ENCODE measurements at regions not wholly inside any gene's neighbourhood (a gene's known extent, or its start where the extent isn't known, plus 50 kb on each side); places are given as distances from the start of the nearest gene placed in this dataset.

GRCh38 chr2:14342313-14342712 lies 290.2 kb upstream of the LRATD1 start:
- no peak for DNase-seq (ENCODE audit: low spot score)
- H3K36me3 Mint-ChIP-seq = peaks cover 5% of the 10 kb centered on the region; the same call in 1 of the 2 replicates
- CTCF ChIA-PET = no interaction called here
- H3K27me3 Mint-ChIP-seq (ENCODE audit: low read depth) = no peaks in the 10 kb centered on the region
- TF ChIP-seq ZSCAN18 (CRISPR knock-in tag; IDR thresholded peaks at IDR 0.05) (no peak), RELA (CRISPR knock-in tag; IDR thresholded peaks at IDR 0.05; ENCODE audit: borderline replicate concordance) (no peak), ZNF671 (CRISPR knock-in tag; IDR thresholded peaks at IDR 0.05) (no peak), ZNF219 (CRISPR knock-in tag; IDR thresholded peaks at IDR 0.05; ENCODE audit: borderline replicate concordance) (no peak), KAT7 (CRISPR knock-in tag; IDR thresholded peaks at IDR 0.05; ENCODE audit: borderline replicate concordance) (no peak), USF1 (CRISPR knock-in tag; IDR thresholded peaks at IDR 0.05) (no peak), GTF2I (CRISPR knock-in tag; conservative IDR thresholded peaks at IDR 0.05) (no peak), MXD4 (CRISPR knock-in tag; IDR thresholded peaks at IDR 0.05; ENCODE audit: borderline replicate concordance) (no peak), FOXJ3 (CRISPR knock-in tag; IDR thresholded peaks at IDR 0.05; ENCODE audit: borderline replicate concordance) (no peak), ZBTB21 (CRISPR knock-in tag; IDR thresholded peaks at IDR 0.05; ENCODE audit: borderline replicate concordance) (no peak), JUN (CRISPR knock-in tag; IDR thresholded peaks at IDR 0.05) (no peak), ELF4 (CRISPR knock-in tag; IDR thresholded peaks at IDR 0.05; ENCODE audit: low read depth) (no peak), IRF1 (CRISPR knock-in tag; IDR thresholded peaks at IDR 0.05) (no peak), TCF7 (CRISPR knock-in tag; IDR thresholded peaks at IDR 0.05; ENCODE audit: low read depth) (no peak), ATF3 (CRISPR knock-in tag; conservative IDR thresholded peaks at IDR 0.05) (no peak), NFATC4 (CRISPR knock-in tag; IDR thresholded peaks at IDR 0.05) (no peak)
- no peak overlapping the region for H3K4me3 Mint-ChIP-seq
- ATAC-seq = no peak
- H3K9me3 Mint-ChIP-seq = peaks cover 15% of the 10 kb centered on the region
- no peaks in the 10 kb centered on the region for H3K4me1 Mint-ChIP-seq
- no peak overlapping the region for H3K27ac Mint-ChIP-seq
- POLR2A ChIA-PET = no interaction called here

- POLR2A ChIA-PET = no interaction called here
- DNase-seq (ENCODE audit: low spot score) (no peak), ATAC-seq (no peak)
- H3K9me3 Mint-ChIP-seq = peaks cover 6% of the 10 kb centered on the region
- no peaks in the 10 kb centered on the region for H3K36me3 Mint-ChIP-seq
- CTCF ChIA-PET = no interaction called here
- H3K27me3 Mint-ChIP-seq (ENCODE audit: low read depth) = no peaks in the 10 kb centered on the region
- no peaks in the 10 kb centered on the region for H3K4me1 Mint-ChIP-seq
- no peak overlapping the region for H3K4me3 Mint-ChIP-seq
- no peak overlapping the region for H3K27ac Mint-ChIP-seq
- TF ChIP-seq ATF3 (CRISPR knock-in tag; conservative IDR thresholded peaks at IDR 0.05) = no peak
- TF ChIP-seq RELA (CRISPR knock-in tag; IDR thresholded peaks at IDR 0.05; ENCODE audit: borderline replicate concordance) = no peak
- no peak for TF ChIP-seq E2F1 (CRISPR knock-in tag; IDR thresholded peaks at IDR 0.05)
- no peak for TF ChIP-seq MYBL2 (CRISPR knock-in tag; IDR thresholded peaks at IDR 0.05)
- TF ChIP-seq IRF2 (CRISPR knock-in tag; IDR thresholded peaks at IDR 0.05; ENCODE audit: borderline replicate concordance, low read depth) = no peak
- TF ChIP-seq ZNF219 (CRISPR knock-in tag; IDR thresholded peaks at IDR 0.05; ENCODE audit: borderline replicate concordance) = no peak
- TF ChIP-seq TEAD4 (CRISPR knock-in tag; IDR thresholded peaks at IDR 0.05) = no peak
- TF ChIP-seq ZNF671 (CRISPR knock-in tag; IDR thresholded peaks at IDR 0.05) = no peak
- no peak for TF ChIP-seq ATF2 (CRISPR knock-in tag; IDR thresholded peaks at IDR 0.05; ENCODE audit: borderline replicate concordance, low read depth)
- TF ChIP-seq ARID4B (CRISPR knock-in tag; IDR thresholded peaks at IDR 0.05; ENCODE audit: borderline replicate concordance) = no peak
- TF ChIP-seq CBFB (CRISPR knock-in tag; IDR thresholded peaks at IDR 0.05; ENCODE audit: low read depth) = no peak
- no peak for TF ChIP-seq USF1 (CRISPR knock-in tag; IDR thresholded peaks at IDR 0.05)
Measured at GRCh38 chr2:14344355-14344754, 288.2 kb upstream of the LRATD1 start.

Data from WTC11 (cell line).